HG02571 (cell line): ENCODE measurements at regions not wholly inside any gene's neighbourhood (a gene's known extent, or its start where the extent isn't known, plus 50 kb on each side); places are given as distances from the start of the nearest gene placed in this dataset.
"Not testable (repeated sequence)": the region's sequence is repeated elsewhere in the genome, so short reads cannot be mapped to it uniquely, and the experiment has no call there.

Source experiments
- ATAC-seq: cut with Tn5 transposase; IDR thresholded peaks from one replicate; pipeline ENCODE4 v1.9.1; 2021; ENCODE audit warnings: mild to moderate bottlenecking, moderate library complexity; ENCODE audit not compliant: unreplicated experiment

- ATAC-seq = no peak
Measured at GRCh38 chr1:54474310-54475251, 68.4 kb upstream of the SSBP3 start.

GRCh38 chr1:54471588-54471987 is 65.4 kb upstream of the SSBP3 start:
- no peak for ATAC-seq

GRCh38 chr1:54469444-54469843 is 63.2 kb upstream of the SSBP3 start:
- ATAC-seq = not testable (repeated sequence)

- not testable (repeated sequence) for ATAC-seq
Measured at GRCh38 chr1:54468288-54469084, 62.3 kb upstream of the SSBP3 start.

GRCh38 chr1:54465351-54465811 is 59.2 kb upstream of the SSBP3 start:
- no peak for ATAC-seq

- no peak for ATAC-seq
Measured at GRCh38 chr1:54464477-54465146, 58.4 kb upstream of the SSBP3 start.

- ATAC-seq = no peak
Measured at GRCh38 chr1:54464031-54464476, 57.9 kb upstream of the SSBP3 start.

- ATAC-seq = no peak
Measured at GRCh38 chr1:54463259-54464030, 57.3 kb upstream of the SSBP3 start.

GRCh38 chr1:54462597-54463258 is 56.5 kb upstream of the SSBP3 start:
- no peak for ATAC-seq

- no peak for ATAC-seq
Measured at GRCh38 chr1:54461731-54462596, 55.8 kb upstream of the SSBP3 start.

GRCh38 chr1:54460861-54461387 is 54.7 kb upstream of the SSBP3 start:
- no peak for ATAC-seq

- no peak for ATAC-seq
Measured at GRCh38 chr1:54460351-54460750, 54.2 kb upstream of the SSBP3 start.

GRCh38 chr1:54459726-54460191 is 53.6 kb upstream of the SSBP3 start:
- no peak for ATAC-seq

- no peak for ATAC-seq
Measured at GRCh38 chr1:54459140-54459539, 52.9 kb upstream of the SSBP3 start.

- no peak for ATAC-seq
Measured at GRCh38 chr1:54456921-54457529, 50.8 kb upstream of the SSBP3 start.

GRCh38 chr1:54456361-54456760 is 50.2 kb upstream of the SSBP3 start:
- ATAC-seq = no peak
